Activated CD4-positive, alpha-beta T cell treated with anti-CD3 and anti-CD28 coated beads, Interleukin-2, amount 10 ng/mL, durations not matched to agents 7 days and 5 days (primary cell): ENCODE measurements at regions not wholly inside any gene's neighbourhood (a gene's known extent, or its start where the extent isn't known, plus 50 kb on each side); places are given as distances from the start of the nearest gene placed in this dataset.

ENCODE experiments used
- CTCF ChIA-PET: fragments of 350-600 bp; sonication (Branson Sonifier 250); formaldehyde crosslinking; loops from one replicate; lab custom pipeline; 2021; ENCODE audit warnings: antibody characterized with exemption; lab: Charles Lee
- POLR2A ChIA-PET: fragments of 350-600 bp; sonication (Branson Sonifier 250); formaldehyde crosslinking; loops from one replicate; lab custom pipeline; 2021; ENCODE audit warnings: antibody characterized with exemption; lab: Charles Lee
- DNase-seq: peaks from one replicate; pipeline ENCODE4 v3.0.0-alpha.2; 2020
- H3K27ac Mint-ChIP-seq: one replicate; pipeline ENCODE4 v1.8.0; 2021; ENCODE audit warnings: mild to moderate bottlenecking, moderate library complexity, mixed read lengths
- H3K27me3 Mint-ChIP-seq: one replicate; pipeline ENCODE4 v1.8.0; 2021; ENCODE audit warnings: mixed read lengths
- H3K36me3 Mint-ChIP-seq: one replicate; pipeline ENCODE4 v1.8.0; 2021; ENCODE audit warnings: low read depth, mixed read lengths
- H3K4me1 Mint-ChIP-seq: one replicate; pipeline ENCODE4 v1.8.0; 2021; ENCODE audit warnings: mixed read lengths
- H3K4me3 Mint-ChIP-seq: one replicate; pipeline ENCODE4 v1.8.0; 2021; ENCODE audit warnings: mild to moderate bottlenecking, moderate library complexity, mixed read lengths
- H3K9me3 Mint-ChIP-seq: one replicate; pipeline ENCODE4 v1.8.0; 2021; ENCODE audit warnings: mixed read lengths

DNA sequence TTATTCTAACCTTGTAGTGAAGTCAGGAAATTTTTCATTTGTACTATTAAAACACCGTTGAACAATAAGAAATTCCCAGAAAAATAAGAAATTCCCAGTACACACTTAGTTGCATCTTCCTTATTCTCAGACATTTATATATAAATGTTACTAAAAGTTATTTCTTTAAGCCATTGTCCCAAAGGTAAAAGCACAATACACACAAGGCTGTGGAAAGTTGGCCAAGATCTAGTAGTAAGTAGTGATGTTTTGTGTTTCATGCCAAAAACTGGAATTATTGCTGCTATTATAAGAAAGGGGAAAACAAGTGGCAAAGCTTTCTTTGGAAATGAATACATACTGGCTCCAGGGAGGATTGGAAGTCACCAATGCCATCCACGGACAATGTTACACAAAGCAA is 802.5 kb upstream of the DPPA4 start:
- no peak overlapping the region for H3K27ac Mint-ChIP-seq
- ChIA-PET CTCF (no interaction called here), POLR2A (no interaction called here)
- no peak overlapping the region for H3K4me3 Mint-ChIP-seq
- no peaks in the 10 kb centered on the region for H3K9me3 Mint-ChIP-seq
- DNase-seq = no peak
- no peaks in the 10 kb centered on the region for H3K27me3 Mint-ChIP-seq
- no peaks in the 10 kb centered on the region for H3K4me1 Mint-ChIP-seq
- no peaks in the 10 kb centered on the region for H3K36me3 Mint-ChIP-seq

DNA sequence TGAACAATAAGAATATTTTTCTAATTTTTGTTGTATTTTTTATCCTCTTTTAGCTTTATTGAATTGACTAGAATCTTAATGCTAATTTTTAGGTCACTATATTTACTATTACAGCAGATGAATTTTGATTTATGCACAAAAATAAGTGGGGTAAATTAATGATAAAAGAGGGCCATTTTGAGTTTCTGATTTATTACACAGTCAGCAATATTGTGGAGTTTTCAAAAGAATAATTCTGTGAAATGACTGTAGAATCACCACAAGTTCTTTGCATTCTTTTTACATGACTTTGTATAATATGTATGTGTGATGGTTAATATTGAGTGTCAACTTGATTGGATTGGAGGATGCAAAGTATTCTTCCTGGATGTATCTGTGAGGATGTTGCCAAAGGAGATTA is 812.4 kb upstream of the DPPA4 start:
- H3K4me3 Mint-ChIP-seq = no peak overlapping the region
- DNase-seq = no peak

GRCh38 chr3:110157221-110157620 is 819.9 kb upstream of the DPPA4 start:
- no peaks in the 10 kb centered on the region for H3K4me1 Mint-ChIP-seq
- H3K9me3 Mint-ChIP-seq = no peaks in the 10 kb centered on the region
- ChIA-PET CTCF (no interaction called here), POLR2A (no interaction called here)
- no peaks in the 10 kb centered on the region for H3K36me3 Mint-ChIP-seq
- DNase-seq = no peak
- no peaks in the 10 kb centered on the region for H3K27me3 Mint-ChIP-seq
- no peak overlapping the region for H3K4me3 Mint-ChIP-seq
- H3K27ac Mint-ChIP-seq = no peak overlapping the region

More for the DNA sequence above, 812.4 kb upstream of the DPPA4 start:
- Mint-ChIP-seq H3K36me3 (no peaks in the 10 kb centered on the region), H3K27me3 (no peaks in the 10 kb centered on the region), H3K9me3 (no peaks in the 10 kb centered on the region), H3K4me1 (no peaks in the 10 kb centered on the region), H3K27ac (no peak overlapping the region)
- CTCF ChIA-PET = no interaction called here
- POLR2A ChIA-PET = no interaction called here

- Mint-ChIP-seq H3K27ac (no peak overlapping the region), H3K36me3 (no peaks in the 10 kb centered on the region), H3K4me3 (no peak overlapping the region), H3K4me1 (no peaks in the 10 kb centered on the region), H3K9me3 (no peaks in the 10 kb centered on the region), H3K27me3 (no peaks in the 10 kb centered on the region)
- POLR2A ChIA-PET = no interaction called here
- no peak for DNase-seq
- CTCF ChIA-PET = no interaction called here
Observed at GRCh38 chr3:110164632-110165369, 827.5 kb upstream of the DPPA4 start.

GRCh38 chr3:110165370-110165743 is 828.0 kb upstream of the DPPA4 start:
- Mint-ChIP-seq H3K9me3 (no peaks in the 10 kb centered on the region), H3K36me3 (no peaks in the 10 kb centered on the region), H3K27me3 (no peaks in the 10 kb centered on the region), H3K4me3 (no peak overlapping the region), H3K4me1 (no peaks in the 10 kb centered on the region), H3K27ac (no peak overlapping the region)
- DNase-seq = no peak
- ChIA-PET CTCF (no interaction called here), POLR2A (no interaction called here)

- no peak for DNase-seq
- Mint-ChIP-seq H3K9me3 (no peaks in the 10 kb centered on the region), H3K27ac (no peak overlapping the region), H3K4me3 (no peak overlapping the region), H3K36me3 (no peaks in the 10 kb centered on the region), H3K4me1 (no peaks in the 10 kb centered on the region), H3K27me3 (no peaks in the 10 kb centered on the region)
- CTCF ChIA-PET = no interaction called here
- POLR2A ChIA-PET = no interaction called here
Observed at GRCh38 chr3:110165753-110166152, 828.4 kb upstream of the DPPA4 start.

DNA sequence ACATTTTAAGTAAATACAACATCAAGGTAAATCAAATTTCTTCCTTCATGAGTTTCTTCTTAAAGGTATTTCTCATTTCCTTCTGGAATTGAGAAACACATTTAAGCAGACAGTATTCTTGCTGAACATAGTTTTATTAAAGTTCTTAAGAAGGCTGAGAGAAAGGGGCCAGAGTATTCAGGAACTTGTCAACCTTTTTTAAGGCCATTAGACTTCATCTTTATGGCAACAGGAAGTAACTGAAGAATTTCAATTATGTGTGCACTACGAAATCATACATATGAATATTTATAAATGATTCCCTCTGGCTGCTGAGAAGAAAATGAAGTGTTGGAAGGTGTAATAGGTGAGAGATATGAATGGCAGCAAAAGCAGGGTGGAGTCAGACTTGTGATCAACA is 829.4 kb upstream of the DPPA4 start:
- Mint-ChIP-seq H3K4me1 (no peaks in the 10 kb centered on the region), H3K9me3 (no peaks in the 10 kb centered on the region), H3K27ac (no peak overlapping the region), H3K36me3 (no peaks in the 10 kb centered on the region), H3K27me3 (no peaks in the 10 kb centered on the region), H3K4me3 (no peak overlapping the region)
- POLR2A ChIA-PET = no interaction called here
- CTCF ChIA-PET = no interaction called here
- DNase-seq = no peak

DNA sequence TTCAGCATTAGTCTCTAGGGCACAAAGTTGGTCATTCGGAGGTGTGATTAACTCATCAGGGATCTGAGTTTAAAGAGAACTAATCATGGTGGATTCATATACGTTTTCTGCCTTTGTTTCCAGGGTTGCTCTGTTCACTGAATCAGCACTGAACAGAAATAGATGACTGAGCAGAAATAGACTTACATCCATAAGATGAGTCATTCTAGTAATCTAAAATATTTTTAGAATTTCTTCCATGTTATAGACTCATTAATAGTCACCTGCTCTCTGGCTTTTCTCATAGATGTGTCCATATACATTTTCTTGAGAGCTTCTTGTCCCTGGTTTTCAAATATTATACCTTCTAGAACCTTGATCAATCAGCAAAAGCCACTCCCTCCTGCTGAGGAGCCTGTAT is 837.6 kb upstream of the DPPA4 start:
- Mint-ChIP-seq H3K27me3 (no peaks in the 10 kb centered on the region), H3K36me3 (no peaks in the 10 kb centered on the region), H3K4me1 (no peaks in the 10 kb centered on the region), H3K4me3 (no peak overlapping the region), H3K9me3 (no peaks in the 10 kb centered on the region), H3K27ac (no peak overlapping the region)
- CTCF ChIA-PET = no interaction called here
- POLR2A ChIA-PET = no interaction called here
- no peak for DNase-seq

DNA sequence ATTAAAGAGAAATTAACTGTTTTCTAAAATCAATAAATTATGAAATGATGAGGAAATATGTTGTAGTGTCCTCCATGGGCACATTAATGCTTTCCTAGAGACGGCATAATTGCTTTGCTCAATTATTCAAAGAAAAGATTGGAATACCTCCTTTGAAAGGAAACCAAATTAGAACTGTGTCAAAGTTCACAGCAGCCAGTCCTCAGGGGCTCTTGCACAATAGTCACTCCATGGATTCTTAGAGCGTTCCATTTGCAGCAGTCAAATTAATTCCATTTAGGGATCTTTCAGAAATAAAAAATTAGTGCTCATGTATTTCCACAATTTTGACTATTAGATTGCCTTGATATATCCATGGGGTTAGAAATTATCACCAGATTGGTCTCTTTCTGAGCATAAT is 841.6 kb upstream of the DPPA4 start:
- H3K27ac Mint-ChIP-seq = no peak overlapping the region
- no peaks in the 10 kb centered on the region for H3K4me1 Mint-ChIP-seq
- H3K36me3 Mint-ChIP-seq = no peaks in the 10 kb centered on the region
- ChIA-PET CTCF (no interaction called here), POLR2A (no interaction called here)
- no peak for DNase-seq
- H3K4me3 Mint-ChIP-seq = no peak overlapping the region
- no peaks in the 10 kb centered on the region for H3K27me3 Mint-ChIP-seq
- H3K9me3 Mint-ChIP-seq = no peaks in the 10 kb centered on the region

DNA sequence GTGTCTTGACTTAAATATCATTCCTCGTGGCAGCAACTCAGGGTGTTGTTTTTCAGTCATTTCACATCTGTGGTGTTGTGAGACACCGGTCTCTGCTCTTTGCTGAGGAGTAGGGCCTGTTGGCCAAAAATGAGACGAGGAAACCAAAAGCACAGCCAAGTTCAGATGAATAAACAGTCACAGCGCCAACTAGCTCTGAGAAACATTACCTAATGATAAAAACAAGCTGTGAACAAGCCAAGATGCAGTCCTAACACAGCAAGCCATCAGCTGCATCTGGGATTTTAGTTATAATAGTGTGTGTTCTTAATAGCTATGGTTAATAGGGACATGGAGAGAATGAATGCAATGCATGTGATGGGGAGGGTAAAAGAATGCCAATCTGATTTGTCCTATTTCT is 843.4 kb upstream of the DPPA4 start:
- CTCF ChIA-PET = interaction anchor here (1.1 kb wide), 1 partner anchor 11 kb away, joined by 3 read pairs; no protein-coding TSS in a partner anchor
- POLR2A ChIA-PET = no interaction called here
- Mint-ChIP-seq H3K4me3 (no peak overlapping the region), H3K9me3 (no peaks in the 10 kb centered on the region), H3K27ac (no peak overlapping the region), H3K27me3 (no peaks in the 10 kb centered on the region), H3K36me3 (no peaks in the 10 kb centered on the region), H3K4me1 (no peaks in the 10 kb centered on the region)
- no peak for DNase-seq

- no peak overlapping the region for H3K4me3 Mint-ChIP-seq
- H3K4me1 Mint-ChIP-seq = no peaks in the 10 kb centered on the region
- no peak overlapping the region for H3K27ac Mint-ChIP-seq
- DNase-seq = no peak
- ChIA-PET CTCF (interaction anchor here (1.1 kb wide), 1 partner anchor 12 kb away, joined by 3 read pairs; no protein-coding TSS in a partner anchor), POLR2A (no interaction called here)
- no peaks in the 10 kb centered on the region for H3K9me3 Mint-ChIP-seq
- no peaks in the 10 kb centered on the region for H3K36me3 Mint-ChIP-seq
- H3K27me3 Mint-ChIP-seq = no peaks in the 10 kb centered on the region
Observed at GRCh38 chr3:110181226-110181625, 843.9 kb upstream of the DPPA4 start.

DNA sequence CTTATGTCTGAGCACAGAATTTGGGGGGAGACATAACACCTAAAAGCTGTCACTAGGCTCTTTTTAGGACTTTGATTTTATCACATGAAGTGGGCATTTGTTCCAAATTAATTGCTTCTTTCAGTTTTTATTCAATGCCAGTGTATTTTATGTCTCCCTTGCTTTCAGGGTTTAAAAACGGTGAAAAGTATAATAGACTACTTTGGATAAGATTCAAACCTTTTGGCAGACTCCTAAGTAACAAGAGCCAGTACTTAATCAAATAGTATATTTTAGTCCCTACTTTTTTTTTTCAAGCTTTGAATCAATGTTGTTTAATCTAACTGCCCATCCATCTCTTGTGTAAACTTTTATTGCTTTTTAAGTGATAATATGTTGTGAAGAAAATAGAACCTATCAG is 847.2 kb upstream of the DPPA4 start:
- H3K36me3 Mint-ChIP-seq = no peaks in the 10 kb centered on the region
- DNase-seq = no peak
- H3K4me1 Mint-ChIP-seq = no peaks in the 10 kb centered on the region

DNA sequence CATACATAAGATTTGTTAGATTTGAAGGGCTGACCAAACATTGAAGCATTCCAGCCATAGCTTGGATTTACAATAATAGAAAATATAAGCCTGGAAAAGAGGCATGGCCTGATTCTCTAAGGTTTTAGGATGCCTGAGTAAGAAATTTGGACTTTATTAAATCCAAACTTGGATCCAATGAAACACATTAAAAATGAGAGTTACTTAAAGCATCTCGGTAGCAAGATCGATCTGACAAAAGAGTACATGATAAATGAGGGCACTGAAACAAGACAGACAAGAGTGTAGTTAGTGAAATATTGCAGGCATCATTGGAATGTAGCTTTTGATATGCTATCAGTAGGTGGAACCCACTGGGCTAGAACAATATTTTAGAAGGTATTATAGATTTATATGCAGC is 855.7 kb upstream of the DPPA4 start:
- Mint-ChIP-seq H3K36me3 (no peaks in the 10 kb centered on the region), H3K27ac (no peak overlapping the region), H3K4me3 (no peak overlapping the region), H3K27me3 (no peaks in the 10 kb centered on the region), H3K9me3 (no peaks in the 10 kb centered on the region), H3K4me1 (no peaks in the 10 kb centered on the region)
- DNase-seq = no peak
- ChIA-PET CTCF (no interaction called here), POLR2A (no interaction called here)

More for the DNA sequence above, 847.2 kb upstream of the DPPA4 start:
- ChIA-PET POLR2A (no interaction called here), CTCF (no interaction called here)
- Mint-ChIP-seq H3K27me3 (no peaks in the 10 kb centered on the region), H3K4me3 (no peak overlapping the region), H3K27ac (no peak overlapping the region), H3K9me3 (no peaks in the 10 kb centered on the region)
